PC-9 (cell line): ENCODE measurements at regions not wholly inside any gene's neighbourhood (a gene's known extent, or its start where the extent isn't known, plus 50 kb on each side); places are given as distances from the start of the nearest gene placed in this dataset.
"Not testable (repeated sequence)": the region's sequence is repeated elsewhere in the genome, so short reads cannot be mapped to it uniquely, and the experiment has no call there.

ENCODE experiments used
- BruUV-seq: library from RNA; stranded (reverse); fragments of 400-500 nt; replicated peaks from 2 replicates; lab custom pipeline; 2021; lab: Mats Ljungman, UMichigan
- CTCF ChIA-PET: fragments of 300-600 bp; sonication (Branson Sonifier 250); formaldehyde crosslinking; loops from one replicate; lab custom pipeline; 2022; ENCODE audit warnings: antibody characterized with exemption; lab: Charles Lee
- POLR2A ChIA-PET: fragments of 300-600 bp; sonication (Branson Sonifier 250); formaldehyde crosslinking; loops from one replicate; lab custom pipeline; 2022; ENCODE audit warnings: antibody characterized with exemption; ENCODE audit not compliant: unreplicated experiment; lab: Charles Lee
- DNase-seq, 2 experiments: peaks; one replicate each; pipeline versions ENCODE4 v3.0.0 to v3.0.0-alpha.2; 2015 to 2022; ENCODE audit warnings: mixed read lengths in 1 of 2
- H2AFZ ChIP-seq: fragments of 200-600 bp; sonication (generic); 2 replicates; pipeline ENCODE4 v1.8.1; 2017; ENCODE audit warnings: antibody characterized with exemption
- H3F3A ChIP-seq: fragments of 200-600 bp; sonication (generic); 2 replicates; pipeline ENCODE4 v1.8.1; 2017; ENCODE audit warnings: antibody characterized with exemption, mild to moderate bottlenecking, low read depth; ENCODE audit not compliant: insufficient read depth
- H3K27ac ChIP-seq: fragments of 200-600 bp; sonication (generic); 2 replicates; pipeline ENCODE4 v1.6.1; 2016; ENCODE audit warnings: mixed run types
- H3K27me3 ChIP-seq: fragments of 200-600 bp; sonication (generic); 2 replicates; pipeline ENCODE4 v1.6.1; 2016; ENCODE audit warnings: low read depth, mixed run types; ENCODE audit not compliant: insufficient read depth
- H3K36me3 ChIP-seq: fragments of 200-600 bp; sonication (generic); 2 replicates; pipeline ENCODE4 v1.6.1; 2016; ENCODE audit warnings: low read depth, mixed run types
- H3K4me1 ChIP-seq: fragments of 200-600 bp; sonication (generic); replicated peaks from 2 replicates; pipeline ENCODE4 v1.6.1; 2016; ENCODE audit warnings: mixed run types; ENCODE audit not compliant: insufficient read depth
- H3K4me2 ChIP-seq: fragments of 200-600 bp; sonication (generic); 2 replicates; pipeline ENCODE4 v1.6.1; 2017; ENCODE audit warnings: mixed run types
- H3K4me3 ChIP-seq: fragments of 200-600 bp; sonication (generic); 2 replicates; pipeline ENCODE4 v1.6.1; 2016; ENCODE audit warnings: mixed run types
- H3K79me2 ChIP-seq: fragments of 200-600 bp; sonication (generic); 2 replicates; pipeline ENCODE4 v1.6.1; 2017; ENCODE audit warnings: low read depth, mixed run types
- H3K9me2 ChIP-seq: fragments of 200-600 bp; sonication (generic); 2 replicates; pipeline ENCODE4 v1.8.1; 2017; ENCODE audit warnings: mild to moderate bottlenecking; ENCODE audit not compliant: insufficient read depth
- H3K9me3 ChIP-seq: fragments of 200-600 bp; sonication (generic); 2 replicates; pipeline ENCODE4 v1.8.1; 2016; ENCODE audit warnings: low read depth; ENCODE audit not compliant: insufficient read depth
- H4K20me1 ChIP-seq: fragments of 200-600 bp; sonication (generic); 2 replicates; pipeline ENCODE4 v1.8.1; 2017; ENCODE audit not compliant: insufficient read depth
- EZH2 ChIP-seq: fragments of 200-600 bp; sonication (generic); IDR thresholded peaks from 2 replicates; pipeline ENCODE4 v1.8.0; 2017; ENCODE audit warnings: antibody characterized with exemption, low read depth
- intact Hi-C: fragments of 100-400 bp; cut with micrococcal nuclease; formaldehyde crosslinking; loops from one replicate; pipeline ENCODE4 v1.10.0; 2022; ENCODE audit not compliant: unreplicated experiment
- TF ChIP-seq, protein P1 (sequence below): fragments of 200-600 bp; sonication (generic); conservative IDR thresholded peaks from 2 replicates; pipeline ENCODE4 v1.6.1; 2017; ENCODE audit warnings: mixed run types, antibody characterized with exemption, mild to moderate bottlenecking, moderate library complexity

GRCh38 chr14:25685004-25685403 lies 635.1 kb upstream of the STXBP6 start:
- Histone ChIP-seq H3K9me3 (no peaks in the 10 kb centered on the region), H4K20me1 (no peaks in the 10 kb centered on the region), H3K79me2 (no peaks in the 10 kb centered on the region), H3K4me2 (no peak overlapping the region), H2AFZ (no peak overlapping the region), H3K9me2 (no peaks in the 10 kb centered on the region), H3K4me1 (no peaks in the 10 kb centered on the region), H3K27ac (no peak overlapping the region), H3K4me3 (no peak overlapping the region), H3F3A (no peaks in the 10 kb centered on the region), H3K36me3 (no peaks in the 10 kb centered on the region), H3K27me3 (no peaks in the 10 kb centered on the region)
- POLR2A ChIA-PET: no interaction called here
- BruUV-seq: no TSS peak
- intact Hi-C loops: no loop called here
- CTCF ChIA-PET: no interaction called here
- no peak for TF ChIP-seq EZH2
- TF ChIP-seq, protein P1, sequence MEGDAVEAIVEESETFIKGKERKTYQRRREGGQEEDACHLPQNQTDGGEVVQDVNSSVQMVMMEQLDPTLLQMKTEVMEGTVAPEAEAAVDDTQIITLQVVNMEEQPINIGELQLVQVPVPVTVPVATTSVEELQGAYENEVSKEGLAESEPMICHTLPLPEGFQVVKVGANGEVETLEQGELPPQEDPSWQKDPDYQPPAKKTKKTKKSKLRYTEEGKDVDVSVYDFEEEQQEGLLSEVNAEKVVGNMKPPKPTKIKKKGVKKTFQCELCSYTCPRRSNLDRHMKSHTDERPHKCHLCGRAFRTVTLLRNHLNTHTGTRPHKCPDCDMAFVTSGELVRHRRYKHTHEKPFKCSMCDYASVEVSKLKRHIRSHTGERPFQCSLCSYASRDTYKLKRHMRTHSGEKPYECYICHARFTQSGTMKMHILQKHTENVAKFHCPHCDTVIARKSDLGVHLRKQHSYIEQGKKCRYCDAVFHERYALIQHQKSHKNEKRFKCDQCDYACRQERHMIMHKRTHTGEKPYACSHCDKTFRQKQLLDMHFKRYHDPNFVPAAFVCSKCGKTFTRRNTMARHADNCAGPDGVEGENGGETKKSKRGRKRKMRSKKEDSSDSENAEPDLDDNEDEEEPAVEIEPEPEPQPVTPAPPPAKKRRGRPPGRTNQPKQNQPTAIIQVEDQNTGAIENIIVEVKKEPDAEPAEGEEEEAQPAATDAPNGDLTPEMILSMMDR: no peak
- no peak for DNase-seq

GRCh38 chr14:25680934-25681333 lies 631.0 kb upstream of the STXBP6 start:
- CTCF ChIA-PET: no interaction called here
- no peak overlapping the region for H3K4me2 ChIP-seq
- no peak overlapping the region for H2AFZ ChIP-seq
- BruUV-seq: no TSS peak
- DNase-seq: no peak
- no peak overlapping the region for H3K27ac ChIP-seq
- no peaks in the 10 kb centered on the region for H3K9me2 ChIP-seq
- no peaks in the 10 kb centered on the region for H3K36me3 ChIP-seq
- H3F3A ChIP-seq: no peaks in the 10 kb centered on the region
- H3K4me1 ChIP-seq: no peaks in the 10 kb centered on the region
- TF ChIP-seq, protein P1: no peak
- TF ChIP-seq EZH2: no peak
- H3K4me3 ChIP-seq: no peak overlapping the region
- H3K27me3 ChIP-seq: no peaks in the 10 kb centered on the region
- no peaks in the 10 kb centered on the region for H3K9me3 ChIP-seq
- no peaks in the 10 kb centered on the region for H3K79me2 ChIP-seq
- POLR2A ChIA-PET: no interaction called here
- intact Hi-C loops: no loop called here
- H4K20me1 ChIP-seq: no peaks in the 10 kb centered on the region

DNA sequence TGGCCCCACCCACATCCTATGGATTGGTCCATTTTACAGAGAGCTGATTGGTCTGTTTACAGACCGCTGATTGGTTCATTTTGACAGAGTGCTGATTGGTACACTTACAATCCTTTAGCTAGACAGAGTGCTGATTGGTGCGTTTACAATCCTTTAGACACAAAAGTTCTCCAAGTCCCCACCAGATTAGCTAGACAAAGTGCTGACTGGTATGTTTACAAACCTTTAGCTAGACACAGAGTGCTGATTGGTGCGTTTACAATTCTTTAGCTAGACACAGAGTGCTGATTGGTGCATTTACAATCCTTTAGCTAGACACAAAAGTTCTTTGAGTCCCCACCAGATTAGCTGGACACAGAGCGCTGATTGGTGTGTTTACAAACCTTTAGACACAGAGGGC lies 630.6 kb upstream of the STXBP6 start:
- H3K9me3 ChIP-seq, H3K79me2 ChIP-seq, H3K4me3 ChIP-seq, H3K4me2 ChIP-seq, BruUV-seq, H3K9me2 ChIP-seq, H3F3A ChIP-seq, H3K36me3 ChIP-seq, H3K27ac ChIP-seq, H3K4me1 ChIP-seq, H4K20me1 ChIP-seq, CTCF ChIA-PET, H2AFZ ChIP-seq, POLR2A ChIA-PET, H3K27me3 ChIP-seq, intact Hi-C loops, DNase-seq: not testable (repeated sequence)

GRCh38 chr14:25677111-25677510 lies 627.2 kb upstream of the STXBP6 start:
- TF ChIP-seq, protein P1: no peak
- TF ChIP-seq EZH2: no peak
- no peak for DNase-seq
- H3K36me3 ChIP-seq: no peaks in the 10 kb centered on the region
- no peaks in the 10 kb centered on the region for H3K27me3 ChIP-seq
- no peak overlapping the region for H3K4me2 ChIP-seq
- ChIA-PET CTCF (no interaction called here), POLR2A (no interaction called here)
- no peaks in the 10 kb centered on the region for H3K9me2 ChIP-seq
- no peak overlapping the region for H2AFZ ChIP-seq
- intact Hi-C loops: no loop called here
- no peaks in the 10 kb centered on the region for H3K79me2 ChIP-seq
- BruUV-seq: no TSS peak
- no peaks in the 10 kb centered on the region for H3K9me3 ChIP-seq
- no peaks in the 10 kb centered on the region for H3K4me1 ChIP-seq
- no peaks in the 10 kb centered on the region for H4K20me1 ChIP-seq
- H3K27ac ChIP-seq: no peak overlapping the region
- H3F3A ChIP-seq: no peaks in the 10 kb centered on the region
- H3K4me3 ChIP-seq: no peak overlapping the region
